ENCODE measurements at regions not wholly inside any gene's neighbourhood (a gene's known extent, or its start where the extent isn't known, plus 50 kb on each side); places are given as distances from the start of the nearest gene placed in this dataset.
A peak's percentile ranks its signal among the peaks of the same experiment; 100 is the strongest.

DNA sequence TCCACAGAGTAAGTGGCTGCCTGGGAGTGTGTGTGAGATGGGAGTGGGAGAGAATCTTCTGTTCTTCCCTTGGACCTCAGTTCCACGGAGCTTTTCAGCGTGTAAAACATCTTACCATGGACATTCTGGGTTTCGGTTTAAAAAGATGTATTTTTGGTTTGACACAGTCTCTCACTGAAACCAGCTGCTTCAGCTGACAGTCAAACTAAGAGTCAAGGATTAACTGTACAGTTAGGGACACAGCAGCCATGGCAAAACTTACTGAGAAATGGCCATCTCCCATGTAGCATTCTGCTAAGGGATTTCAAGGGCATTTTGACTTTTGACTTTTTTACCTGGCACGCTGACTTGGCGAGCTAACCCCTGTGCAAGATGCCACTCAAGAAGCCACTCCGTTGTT, 93.8 kb upstream of the IL12B start:
- no peak for DNase-seq

DNA sequence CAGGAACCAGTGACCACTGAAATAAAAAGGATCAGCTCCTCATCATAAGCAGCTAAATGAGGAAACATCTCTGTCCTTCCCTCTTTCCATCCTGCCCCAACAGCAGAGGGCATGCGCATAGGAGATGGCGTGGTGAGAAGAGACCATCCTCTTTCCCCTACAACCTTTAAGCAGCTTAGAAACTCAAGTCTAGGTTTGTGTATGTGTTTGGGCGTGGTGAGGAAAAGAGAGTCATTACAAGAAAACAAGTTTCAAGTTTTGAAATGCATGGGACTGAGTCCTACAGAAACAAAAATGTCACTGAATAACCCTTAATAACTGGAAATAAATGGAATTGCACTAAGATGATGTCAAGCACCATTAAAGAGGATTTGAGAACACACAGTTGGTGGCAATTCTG, 96.4 kb upstream of the IL12B start:
- no peak for DNase-seq

DNA sequence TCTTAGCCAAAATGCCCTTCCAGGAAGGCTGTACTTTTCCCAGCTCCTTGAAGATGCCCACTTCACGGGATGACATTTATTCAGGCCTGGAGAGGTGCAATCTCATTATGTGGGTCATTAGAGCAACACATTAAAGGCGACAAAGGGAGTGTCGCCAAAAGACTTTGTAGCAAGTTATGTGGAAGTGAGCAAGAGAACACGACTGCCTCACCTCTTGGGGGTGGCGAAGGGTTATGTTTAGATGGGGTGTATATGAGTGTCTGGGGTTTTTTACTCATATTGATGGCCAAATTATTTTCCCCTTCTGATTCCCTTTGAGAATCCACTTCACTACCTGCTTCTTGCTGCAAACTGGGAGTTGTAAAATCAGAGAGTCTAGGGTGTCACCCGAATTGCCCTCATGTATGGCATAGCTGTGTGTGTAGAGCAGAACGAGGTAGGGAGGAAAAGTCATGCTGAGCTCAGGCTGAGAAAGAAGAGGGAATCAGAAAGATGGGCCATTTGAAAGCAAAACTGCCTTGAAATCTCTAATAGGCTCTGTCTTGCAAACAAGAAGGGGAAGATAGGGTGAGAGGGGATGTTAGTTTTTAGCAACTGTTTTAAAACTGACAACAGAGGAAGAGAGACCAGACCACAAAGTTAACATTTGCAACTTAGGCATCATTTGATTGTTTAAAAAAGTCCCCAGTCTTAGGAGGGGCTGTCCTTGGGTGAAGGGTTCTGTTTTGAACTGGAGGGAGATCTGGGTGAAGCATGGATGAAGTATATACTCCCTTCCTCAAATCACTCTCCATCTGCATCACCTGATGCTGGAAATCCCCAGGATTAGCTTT, 97.1 kb upstream of the IL12B start:
- no peak for DNase-seq

GRCh38 chr5:159430361-159431012, 100.2 kb upstream of the IL12B start:
- no peak for DNase-seq

- DNase-seq: no peak
Measured at GRCh38 chr5:159435855-159436254, 105.6 kb upstream of the IL12B start.

DNA sequence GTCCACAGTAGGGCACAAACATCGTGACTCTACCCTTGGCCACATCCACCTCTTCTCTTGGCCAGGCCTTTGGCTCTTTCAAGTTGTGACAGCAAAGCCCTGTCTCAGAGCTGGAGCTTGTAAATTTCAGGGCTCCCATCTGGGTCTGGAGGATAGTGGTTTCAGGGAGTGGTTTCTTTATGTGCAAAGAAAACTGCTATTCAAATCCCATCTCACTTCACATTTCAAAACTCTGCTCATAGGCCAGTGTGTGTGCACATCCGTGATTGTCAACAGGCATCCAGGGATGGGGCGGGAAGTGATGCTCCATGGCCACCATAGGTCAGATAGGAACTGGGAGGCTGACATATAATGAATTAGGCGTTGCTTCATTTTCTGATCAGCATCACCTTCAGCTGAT, 107.8 kb upstream of the IL12B start:
- no peak for DNase-seq

DNA sequence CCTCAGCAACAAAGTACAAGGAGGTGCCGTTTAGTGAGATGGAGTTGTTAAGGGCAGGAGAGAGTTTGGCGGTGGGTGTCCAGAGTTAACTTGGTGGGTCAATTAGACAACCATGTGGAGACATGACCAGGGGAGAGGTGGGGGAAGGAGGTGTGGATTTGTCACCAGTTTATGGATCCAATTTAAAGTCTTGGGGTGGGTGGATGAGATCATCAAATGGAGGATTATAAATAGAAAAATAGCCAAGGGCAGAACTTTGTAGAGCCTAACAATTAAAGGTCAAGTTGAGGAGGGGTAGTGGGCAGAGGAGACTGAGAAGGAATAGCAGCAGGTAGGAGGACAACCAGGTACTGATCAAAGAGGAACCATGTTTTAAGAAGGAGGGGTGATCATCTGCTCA, 108.7 kb upstream of the IL12B start:
- no peak for DNase-seq

DNA sequence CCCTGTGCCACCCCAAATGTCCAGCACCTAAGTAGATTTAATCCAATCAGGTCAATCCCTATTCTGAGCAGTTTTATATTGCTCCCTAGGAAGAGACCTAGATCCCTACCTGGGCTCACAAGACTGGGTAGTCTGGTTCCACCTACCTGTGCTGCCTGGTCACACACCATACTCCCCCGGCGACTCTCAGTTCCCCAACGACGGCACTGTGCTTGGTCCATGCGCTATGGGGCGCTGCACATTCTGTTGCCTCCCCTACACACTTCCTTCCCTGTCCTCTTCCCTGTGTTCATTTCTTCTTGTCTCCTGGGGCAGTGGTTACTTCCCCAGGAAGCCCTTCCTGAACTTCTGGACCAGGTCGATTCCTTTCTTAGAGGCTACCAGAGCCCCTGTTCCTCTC, 109.9 kb upstream of the IL12B start:
- no peak for DNase-seq

DNA sequence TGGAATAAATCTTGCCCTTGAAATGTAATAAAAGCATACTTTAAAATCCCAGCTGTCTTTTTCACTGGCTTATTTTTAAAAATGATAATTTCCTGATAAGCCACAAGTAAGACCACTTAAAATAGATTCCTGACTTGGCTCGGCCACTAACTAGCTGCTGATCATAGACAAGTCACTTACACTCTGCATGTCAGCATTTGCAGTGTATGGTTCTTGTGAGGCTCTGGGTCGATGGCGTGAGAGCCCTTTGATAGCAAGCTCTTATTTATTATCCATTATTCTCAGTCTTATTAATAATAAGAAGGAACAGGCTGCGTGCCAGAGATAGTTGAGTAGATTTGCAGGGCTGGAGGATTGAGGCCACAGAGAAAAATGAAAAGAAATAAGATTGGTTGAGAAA, 110.7 kb upstream of the IL12B start:
- DNase-seq: no peak

DNA sequence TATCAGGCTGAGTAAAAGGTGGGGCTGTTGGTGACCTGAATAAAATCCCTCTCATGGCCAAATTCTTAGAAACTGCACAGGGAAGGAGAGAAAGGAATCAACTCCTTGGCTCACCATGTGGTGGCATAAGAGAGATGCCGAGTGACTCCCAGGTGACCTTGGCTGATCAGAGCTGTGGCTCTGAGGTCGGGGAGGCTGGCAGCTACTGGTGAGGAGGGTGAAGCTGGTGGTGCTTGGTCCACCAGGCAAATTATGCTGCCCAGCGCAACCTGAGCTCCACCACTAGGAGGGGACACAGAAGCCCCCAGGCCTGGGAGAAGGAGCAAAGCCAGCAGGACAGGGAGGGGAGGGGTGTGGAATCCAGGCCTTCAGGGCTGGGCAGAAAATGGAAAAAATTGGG, 111.2 kb upstream of the IL12B start:
- DNase-seq: no peak

DNA sequence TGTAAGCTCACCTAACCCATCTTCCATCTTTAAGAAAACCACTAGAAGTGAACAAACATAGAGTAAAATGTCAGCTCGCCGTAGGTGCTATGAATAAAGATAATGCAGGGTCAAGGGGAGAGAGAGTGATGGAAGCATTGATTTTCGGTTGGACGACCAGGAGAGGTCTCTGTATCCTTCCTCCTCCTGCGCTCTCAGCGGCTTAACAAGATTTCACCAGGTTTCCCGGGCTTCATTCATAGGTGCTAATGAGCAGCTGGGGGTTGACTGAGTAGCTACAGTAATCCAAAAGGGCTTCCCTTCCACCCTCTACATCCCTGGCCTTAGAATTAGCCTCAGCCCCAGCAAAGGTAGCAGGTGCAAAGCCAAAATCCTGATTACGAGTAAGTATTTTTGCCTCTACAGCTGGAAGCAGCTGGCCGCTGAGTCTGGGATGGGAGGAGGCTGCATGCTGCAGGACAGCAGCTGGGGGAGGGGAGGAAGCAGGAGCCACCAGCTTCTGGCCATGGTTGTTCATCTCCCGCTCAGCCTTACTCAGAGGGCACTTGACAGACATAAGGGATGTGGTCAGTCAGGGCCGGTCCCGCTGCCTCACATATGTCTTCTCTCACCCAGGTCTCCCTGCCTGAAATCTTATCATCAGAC, 112.0 kb upstream of the IL12B start:
- peak; percentile 24 for DNase-seq

DNA sequence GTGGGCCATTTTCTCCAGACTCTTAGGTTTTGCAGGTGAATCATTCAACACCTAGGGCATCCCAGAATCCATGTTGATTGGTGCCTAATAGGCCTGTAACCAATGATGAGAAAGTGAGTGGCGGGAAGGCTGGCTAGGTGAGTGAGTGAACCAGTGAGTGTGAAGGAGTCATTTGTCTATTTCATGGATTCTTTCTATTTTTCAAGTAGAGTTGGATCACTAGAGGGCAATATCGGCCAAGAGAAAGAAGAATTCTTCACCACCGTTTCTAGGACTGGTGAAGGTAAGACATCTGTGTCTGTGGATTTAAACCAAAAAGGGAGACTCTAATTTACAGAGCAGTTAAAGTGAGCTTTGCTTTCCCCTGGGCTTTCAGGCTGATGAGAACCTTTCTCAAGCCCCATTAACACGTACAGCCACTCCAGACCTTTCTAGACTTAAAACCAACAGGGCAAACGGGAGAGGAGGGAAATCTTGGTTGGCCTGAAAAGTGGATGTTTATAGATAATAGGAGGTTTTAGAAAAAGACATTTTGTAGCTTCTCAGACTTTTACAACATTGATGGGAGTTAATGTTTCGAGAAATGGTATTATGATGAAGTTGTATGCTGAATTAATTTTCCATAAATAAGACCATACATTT, 114.3 kb upstream of the IL12B start:
- DNase-seq: peak; percentile 43

DNA sequence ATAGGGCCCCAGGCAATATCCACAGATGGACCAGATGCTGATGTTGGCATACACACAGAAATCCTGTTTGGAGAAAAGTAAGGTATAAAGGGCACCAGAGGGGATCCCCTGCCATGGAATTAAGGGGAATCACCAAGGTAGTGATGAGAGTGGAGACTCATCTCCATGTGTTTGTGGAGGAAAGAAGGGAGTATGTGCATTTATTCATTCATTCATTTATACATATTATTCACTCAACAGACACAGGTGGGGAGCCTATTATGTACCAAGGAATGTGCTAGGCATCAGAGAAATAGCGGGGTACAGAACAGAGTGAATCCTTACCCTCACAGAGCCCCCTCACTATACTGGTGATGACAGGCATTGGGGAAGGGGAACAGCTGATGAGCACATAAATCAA, 116.8 kb upstream of the IL12B start:
- no peak for DNase-seq

DNA sequence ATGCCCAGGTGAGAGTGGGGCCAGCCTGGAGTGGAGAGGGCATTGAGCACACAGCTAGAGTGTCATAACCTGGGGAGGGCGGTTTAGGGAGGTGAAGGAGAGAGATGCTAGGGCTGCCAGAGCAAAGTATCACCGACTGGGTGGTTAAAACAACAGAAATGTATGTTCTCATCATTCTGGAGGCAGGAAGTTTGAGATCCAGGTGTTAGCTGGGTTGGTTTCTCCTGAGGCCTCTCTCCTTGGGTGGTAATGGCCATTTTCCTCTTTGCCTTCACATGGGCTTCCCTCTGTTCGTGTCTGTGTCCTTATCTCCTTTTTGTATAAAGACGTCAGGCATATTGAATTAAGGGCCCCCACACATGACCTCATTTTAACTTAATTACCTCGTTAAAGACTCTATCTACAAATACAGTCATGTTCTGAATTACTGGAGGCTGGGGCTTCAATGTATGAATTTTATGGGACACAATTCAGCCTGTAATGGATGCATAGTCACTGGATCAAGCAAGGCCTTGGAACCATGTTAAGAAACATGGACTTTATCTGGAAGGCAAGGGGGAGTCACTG, 118.6 kb upstream of the IL12B start:
- DNase-seq: no peak

DNA sequence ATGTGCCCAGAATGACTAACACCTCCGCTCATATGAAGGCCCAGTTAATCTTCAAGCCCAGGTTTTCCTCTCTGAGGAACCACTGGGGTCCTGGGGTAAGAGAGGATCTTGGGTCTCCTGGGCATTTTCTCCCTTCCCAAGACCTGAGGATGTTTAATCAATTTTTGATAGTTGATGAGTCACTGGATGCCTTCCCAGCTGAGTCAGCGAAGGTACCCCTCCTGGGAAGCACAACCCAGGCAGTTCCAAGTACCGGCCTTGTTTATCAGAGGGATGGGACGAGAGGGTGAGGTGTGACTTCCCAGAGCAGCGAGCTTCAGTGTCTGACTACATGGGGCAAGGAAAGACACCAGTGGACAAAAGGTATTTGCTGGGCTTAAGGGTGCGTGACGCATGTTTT, 119.6 kb upstream of the IL12B start:
- DNase-seq: no peak

DNA sequence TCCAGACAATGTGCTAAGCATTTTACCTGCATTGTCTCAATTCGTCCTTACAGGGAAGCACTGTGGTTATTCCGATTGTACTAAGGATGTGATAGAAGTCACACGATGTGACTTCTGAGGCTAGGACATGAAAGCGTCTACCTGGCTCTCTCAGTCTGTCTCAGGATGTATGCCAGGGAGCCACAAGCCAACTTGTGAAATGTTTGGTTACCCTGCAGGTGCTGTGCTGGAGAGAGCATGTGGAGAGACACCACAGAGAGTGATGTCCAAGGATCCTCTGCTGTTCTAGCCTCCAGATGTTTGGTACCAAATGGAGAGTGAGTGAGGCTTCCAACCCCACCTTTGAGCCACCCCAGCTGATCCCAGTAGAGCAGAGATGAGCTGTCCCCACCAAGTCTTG, 120.1 kb upstream of the IL12B start:
- DNase-seq: no peak

- DNase-seq: peak; percentile 94
Measured at GRCh38 chr5:159451197-159452052, 121.1 kb upstream of the IL12B start.

DNA sequence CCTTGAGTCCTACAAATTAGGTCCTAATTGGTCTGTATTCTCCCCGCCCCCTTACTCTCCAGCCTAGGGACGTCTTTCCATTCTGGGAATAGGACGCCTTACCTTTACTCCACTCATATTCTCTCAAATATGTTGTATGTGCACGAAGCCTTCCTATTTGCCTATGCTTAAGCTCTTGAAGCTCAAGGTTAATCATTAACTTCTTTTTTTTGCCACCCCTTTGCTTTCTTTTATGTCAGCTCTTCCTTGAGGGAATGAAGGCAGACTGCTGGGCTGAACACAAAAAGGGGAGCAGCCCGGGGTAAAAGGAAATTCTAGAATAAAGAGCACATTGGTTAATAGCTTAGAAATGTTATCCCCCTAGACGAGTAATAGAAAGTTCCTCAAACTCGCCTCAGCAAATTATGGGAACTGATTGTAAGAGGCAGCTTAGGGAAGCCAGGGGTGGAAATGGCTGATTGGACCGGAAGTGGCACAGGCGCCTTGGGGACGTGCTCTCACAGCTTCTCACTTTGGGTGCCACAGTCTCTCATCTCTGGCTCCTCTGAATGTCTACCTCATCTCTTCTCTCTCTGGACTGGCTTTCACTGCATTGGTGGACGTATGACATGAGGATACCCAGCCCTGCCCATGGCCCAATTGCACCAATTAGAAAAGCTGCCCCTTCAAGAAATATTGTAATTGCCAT, 122.3 kb upstream of the IL12B start:
- no peak for DNase-seq

DNA sequence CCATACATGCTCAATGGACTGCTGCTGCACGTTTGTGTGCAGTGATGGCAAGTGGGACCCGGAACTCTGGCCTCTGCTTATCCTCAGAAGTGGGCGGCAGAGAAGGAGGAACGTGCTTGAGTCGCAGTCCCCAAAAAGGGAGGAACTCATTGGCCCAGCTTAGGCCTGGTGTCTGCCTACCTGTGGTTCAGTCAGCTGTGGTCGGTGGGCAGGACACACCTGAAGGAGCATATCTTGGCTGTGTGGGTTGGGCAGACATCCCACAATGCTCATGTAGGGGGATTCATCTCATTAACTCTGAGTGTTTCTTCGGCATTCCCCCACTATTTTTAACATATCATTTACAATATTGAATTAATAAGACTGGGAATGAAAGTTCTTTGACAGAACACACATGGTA, 122.9 kb upstream of the IL12B start:
- no peak for DNase-seq

DNA sequence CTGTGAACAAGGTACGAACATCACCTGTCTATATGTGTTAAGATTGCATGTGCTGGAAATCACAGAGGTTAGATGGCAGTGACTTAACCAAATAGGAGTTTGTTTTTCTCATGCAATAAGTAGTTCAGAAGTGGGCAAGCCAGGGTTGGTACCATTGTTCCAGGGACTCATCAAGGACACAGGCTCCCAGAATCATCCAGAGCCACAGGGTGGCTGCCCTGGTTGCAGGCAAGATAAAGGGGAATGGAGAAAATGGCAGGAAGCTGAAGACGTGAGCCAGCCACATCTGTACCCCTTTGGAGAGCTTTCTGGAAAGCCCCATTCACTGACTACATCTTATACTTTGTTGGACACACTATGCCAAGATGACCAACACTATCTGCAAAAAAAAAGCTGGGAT, 126.0 kb upstream of the IL12B start:
- no peak for DNase-seq

GRCh38 chr5:159456722-159457465, 126.6 kb upstream of the IL12B start:
- DNase-seq: peak; percentile 17

All from HCEC 1CT (cell line).